ENCODE measurements at regions not wholly inside any gene's neighbourhood (a gene's known extent, or its start where the extent isn't known, plus 50 kb on each side); places are given as distances from the start of the nearest gene placed in this dataset.

DNA sequence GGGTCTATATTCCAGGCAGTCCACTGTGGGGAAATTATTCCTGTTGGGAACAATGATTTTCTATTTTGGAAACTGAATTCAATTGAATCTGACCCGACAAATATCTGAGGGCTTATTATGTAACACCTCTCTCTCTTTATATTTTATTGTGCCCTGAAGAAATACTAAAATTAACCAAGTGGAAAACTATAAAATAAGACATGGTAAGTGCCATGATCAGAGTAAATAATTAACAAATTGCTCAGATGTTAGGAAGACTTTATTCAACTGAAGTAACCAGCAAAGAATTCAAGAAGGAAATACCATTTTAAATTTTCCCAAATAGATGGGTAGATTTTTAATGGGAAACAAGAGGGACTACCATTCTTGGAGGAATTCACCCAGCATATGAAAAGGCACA lies 632.9 kb downstream of the MAFB start:
- no peak overlapping the region for H2BK12ac ChIP-seq (ENCODE audit: low read depth, low read length)
- H3K18ac ChIP-seq (ENCODE audit: extremely low read depth, low read length), result no peak overlapping the region
- no peak overlapping the region for H4K8ac ChIP-seq (ENCODE audit: extremely low read depth, insufficient read depth, low read length)
- H3K27ac ChIP-seq (ENCODE audit: low read depth, low read length), result no peak overlapping the region
- no peaks in the 10 kb centered on the region for H3K23me2 ChIP-seq (ENCODE audit: low read depth, low read length)
- H2BK15ac ChIP-seq (ENCODE audit: low read length), result no peak overlapping the region
- no peaks in the 10 kb centered on the region for H3K79me2 ChIP-seq (ENCODE audit: control insufficient read depth in 1 of 2, insufficient read depth in 2 of 2, low read length in 2 of 2)
- POLR2A ChIA-PET (ENCODE audit: partially characterized antibody), result no interaction called here
- no peak overlapping the region for H2BK120ac ChIP-seq (replicated peaks; ENCODE audit: low read depth, low read length)
- H3K9ac ChIP-seq (replicated peaks in 1 of 4; ENCODE audit: extremely low read depth in 1 of 4, low read depth in 3 of 4, low read length in 3 of 4), result no peak overlapping the region
- H2AK5ac ChIP-seq (ENCODE audit: low read depth, low read length), result no peak overlapping the region
- H3K56ac ChIP-seq (replicated peaks; ENCODE audit: insufficient read length, low read depth, low read length), result no peak overlapping the region
- no peaks in the 10 kb centered on the region for H3K79me1 ChIP-seq (ENCODE audit: low read depth, low read length)
- H2BK5ac ChIP-seq (ENCODE audit: low read depth, low read length), result no peak overlapping the region
- H3K4ac ChIP-seq (replicated peaks; ENCODE audit: insufficient read length, low read depth, low read length), result no peak overlapping the region
- TF ChIP-seq GTF2F1 (IDR thresholded peaks at IDR 0.05; ENCODE audit: borderline replicate concordance, low read depth, low read length), result no peak
- TF ChIP-seq SP1 (IDR thresholded peaks at IDR 0.05; ENCODE audit: low read depth, low read length), result no peak
- TF ChIP-seq SP4 (IDR thresholded peaks at IDR 0.05; ENCODE audit: low read length), result no peak
- no peak for TF ChIP-seq SP2 (IDR thresholded peaks at IDR 0.05; ENCODE audit: low read length)
- TF ChIP-seq, protein P1, sequence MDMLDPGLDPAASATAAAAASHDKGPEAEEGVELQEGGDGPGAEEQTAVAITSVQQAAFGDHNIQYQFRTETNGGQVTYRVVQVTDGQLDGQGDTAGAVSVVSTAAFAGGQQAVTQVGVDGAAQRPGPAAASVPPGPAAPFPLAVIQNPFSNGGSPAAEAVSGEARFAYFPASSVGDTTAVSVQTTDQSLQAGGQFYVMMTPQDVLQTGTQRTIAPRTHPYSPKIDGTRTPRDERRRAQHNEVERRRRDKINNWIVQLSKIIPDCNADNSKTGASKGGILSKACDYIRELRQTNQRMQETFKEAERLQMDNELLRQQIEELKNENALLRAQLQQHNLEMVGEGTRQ (IDR thresholded peaks at IDR 0.05; ENCODE audit: low read length), result no peak
- no peak for TF ChIP-seq CEBPB (IDR thresholded peaks at IDR 0.05; ENCODE audit: low read depth, low read length)
- TF ChIP-seq, protein P2, sequence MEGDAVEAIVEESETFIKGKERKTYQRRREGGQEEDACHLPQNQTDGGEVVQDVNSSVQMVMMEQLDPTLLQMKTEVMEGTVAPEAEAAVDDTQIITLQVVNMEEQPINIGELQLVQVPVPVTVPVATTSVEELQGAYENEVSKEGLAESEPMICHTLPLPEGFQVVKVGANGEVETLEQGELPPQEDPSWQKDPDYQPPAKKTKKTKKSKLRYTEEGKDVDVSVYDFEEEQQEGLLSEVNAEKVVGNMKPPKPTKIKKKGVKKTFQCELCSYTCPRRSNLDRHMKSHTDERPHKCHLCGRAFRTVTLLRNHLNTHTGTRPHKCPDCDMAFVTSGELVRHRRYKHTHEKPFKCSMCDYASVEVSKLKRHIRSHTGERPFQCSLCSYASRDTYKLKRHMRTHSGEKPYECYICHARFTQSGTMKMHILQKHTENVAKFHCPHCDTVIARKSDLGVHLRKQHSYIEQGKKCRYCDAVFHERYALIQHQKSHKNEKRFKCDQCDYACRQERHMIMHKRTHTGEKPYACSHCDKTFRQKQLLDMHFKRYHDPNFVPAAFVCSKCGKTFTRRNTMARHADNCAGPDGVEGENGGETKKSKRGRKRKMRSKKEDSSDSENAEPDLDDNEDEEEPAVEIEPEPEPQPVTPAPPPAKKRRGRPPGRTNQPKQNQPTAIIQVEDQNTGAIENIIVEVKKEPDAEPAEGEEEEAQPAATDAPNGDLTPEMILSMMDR (IDR thresholded peaks at IDR 0.05; ENCODE audit: control extremely low read depth in 1 of 3, insufficient read depth in 1 of 3, low read depth in 1 of 3, low read length in 3 of 3), result no peak
- no peak for TF ChIP-seq TAF1 (IDR thresholded peaks at IDR 0.05; ENCODE audit: low read depth, low read length)
- TF ChIP-seq NANOG (IDR thresholded peaks at IDR 0.05; ENCODE audit: insufficient read depth, low read depth, low read length, poor library complexity, severe bottlenecking), result no peak
- H3K36me3 ChIP-seq (ENCODE audit: control insufficient read depth in 2 of 4, insufficient read depth in 4 of 4, low read length in 3 of 4), result no peaks in the 10 kb centered on the region; a peak in 1 of 8 replicates
- no peaks in the 10 kb centered on the region for H4K20me1 ChIP-seq (replicated peaks in 1 of 2; ENCODE audit: control insufficient read depth in 1 of 2, insufficient read depth in 2 of 2, low read length in 2 of 2)
- H3K9me3 ChIP-seq (ENCODE audit: insufficient read depth in 2 of 2, low read depth in 1 of 2, low read length in 1 of 2), result peaks cover 10 to 16% of the 10 kb centered on the region in 2 experiments; a peak in 3 of 4 replicates
- no peak overlapping the region for H4K91ac ChIP-seq (replicated peaks; ENCODE audit: insufficient read length, low read length)
- no peak for DNase-seq (ENCODE audit: low read depth in 1 of 2, low spot score in 2 of 2)
- no peak overlapping the region for H2AFZ ChIP-seq (ENCODE audit: low read length)
- H2BK20ac ChIP-seq (ENCODE audit: low read length), result no peak overlapping the region
- H3K4me2 ChIP-seq (ENCODE audit: insufficient read depth in 1 of 2, low read depth in 2 of 2, low read length in 2 of 2), result no peak overlapping the region
- no peak overlapping the region for H4K5ac ChIP-seq (ENCODE audit: insufficient read length, low read depth, low read length)
- no peak for FAIRE-seq
- CTCF ChIA-PET (ENCODE audit: partially characterized antibody), result interaction anchor here (0.6 kb wide), 2 partner anchors 339 to 1406 kb away, joined by 3 read pairs; no protein-coding TSS in a partner anchor
- no peak overlapping the region for H3K4me3 ChIP-seq (ENCODE audit: extremely low read depth in 1 of 4, insufficient read depth in 2 of 4, low read depth in 3 of 4, low read length in 4 of 4)
- WGBS, 2 experiments (ENCODE audit: extremely low coverage in 1 of 2, insufficient coverage in 1 of 2, insufficient read length in 1 of 2, insufficient replicate concordance in 2 of 2, low coverage in 1 of 2, low lambda C conversion rate in 2 of 2, missing lambda C conversion rate in 1 of 2), result 92% methylated on average over 1 of the region's 1 CpG; no CpG with 5 or more reads in 1 of the 2 experiments
- no peak overlapping the region for H3K23ac ChIP-seq (ENCODE audit: insufficient read length)
- no peaks in the 10 kb centered on the region; a peak in 1 of 7 replicates for H3K27me3 ChIP-seq (replicated peaks in 1 of 4; ENCODE audit: control insufficient read depth in 3 of 4, extremely low read depth in 1 of 4, insufficient read depth in 3 of 4, low read length in 3 of 4)
- no peak overlapping the region for H3K14ac ChIP-seq (ENCODE audit: insufficient read length)
- H3K4me1 ChIP-seq (replicated peaks in 1 of 4; ENCODE audit: control insufficient read depth in 3 of 4, insufficient read depth in 4 of 4, low read length in 3 of 4), result no peaks in the 10 kb centered on the region
